A673 (cell line): ENCODE measurements at regions not wholly inside any gene's neighbourhood (a gene's known extent, or its start where the extent isn't known, plus 50 kb on each side); places are given as distances from the start of the nearest gene placed in this dataset.

ENCODE experiments used
- BruUV-seq: library from RNA; stranded (reverse); fragments of 400-500 nt; replicated peaks from 2 replicates; lab custom pipeline; 2021; lab: Mats Ljungman, UMichigan
- CTCF ChIA-PET: fragments of 300-600 bp; sonication (Branson Sonifier 250); formaldehyde crosslinking; loops from one replicate; lab custom pipeline; 2022; ENCODE audit warnings: antibody characterized with exemption; lab: Charles Lee
- POLR2A ChIA-PET: fragments of 300-600 bp; sonication (Branson Sonifier 250); formaldehyde crosslinking; loops from one replicate; lab custom pipeline; 2022; ENCODE audit warnings: antibody characterized with exemption; ENCODE audit not compliant: low non-redundant PET; lab: Charles Lee
- DNase-seq: peaks from one replicate; pipeline ENCODE4 v3.0.0-alpha.2; 2015; ENCODE audit warnings: low spot score
- H3K27ac ChIP-seq: fragments of 200-600 bp; sonication (generic); 2 replicates; pipeline ENCODE4 v1.5.1; 2016; ENCODE audit warnings: mixed run types, low read depth, mild to moderate bottlenecking, mixed read lengths, antibody characterized with exemption, low read length; ENCODE audit not compliant: poor library complexity, severe bottlenecking
- H3K27me3 ChIP-seq: fragments of 200-600 bp; sonication (generic); replicated peaks from 2 replicates; pipeline ENCODE4 v1.6.1; 2017; ENCODE audit warnings: mixed run types, low read depth, mild to moderate bottlenecking, mixed read lengths, antibody characterized with exemption, low read length; ENCODE audit not compliant: insufficient read depth, poor library complexity
- H3K36me3 ChIP-seq: fragments of 200-600 bp; sonication (generic); 2 replicates; pipeline ENCODE4 v1.6.1; 2016; ENCODE audit warnings: mixed run types, mild to moderate bottlenecking, mixed read lengths, antibody characterized with exemption, low read length; ENCODE audit not compliant: insufficient read depth, poor library complexity, severe bottlenecking
- H3K4me1 ChIP-seq: fragments of 200-600 bp; sonication (generic); 2 replicates; pipeline ENCODE4 v1.6.1; 2017; ENCODE audit warnings: mixed run types, mild to moderate bottlenecking, mixed read lengths, antibody characterized with exemption, low read length; ENCODE audit not compliant: insufficient read depth, poor library complexity, severe bottlenecking
- H3K4me3 ChIP-seq: fragments of 200-600 bp; sonication (generic); 2 replicates; pipeline ENCODE4 v1.5.1; 2016; ENCODE audit warnings: low read depth, mixed run types, mild to moderate bottlenecking, mixed read lengths, low read length; ENCODE audit not compliant: poor library complexity, severe bottlenecking
- H3K9me3 ChIP-seq: fragments of 200-600 bp; sonication (generic); 2 replicates; pipeline ENCODE4 v1.6.1; 2016; ENCODE audit warnings: mixed run types, low read depth, mild to moderate bottlenecking, mixed read lengths, antibody characterized with exemption, low read length; ENCODE audit not compliant: poor library complexity, severe bottlenecking
- EZH2 ChIP-seq: fragments of 200-600 bp; sonication (generic); IDR thresholded peaks from 2 replicates; pipeline ENCODE4 v1.6.1; 2017; ENCODE audit warnings: borderline replicate concordance, low read depth, mild to moderate bottlenecking, mixed read lengths, antibody characterized with exemption, low read length; ENCODE audit not compliant: poor library complexity, severe bottlenecking
- intact Hi-C: fragments of 100-400 bp; cut with micrococcal nuclease; formaldehyde crosslinking; loops from one replicate; pipeline ENCODE4 v1.10.0; 2022; ENCODE audit not compliant: unreplicated experiment
- TF ChIP-seq, protein P1 (sequence below): fragments of 300-800, 200-600 bp; sonication (generic); conservative IDR thresholded peaks from 2 replicates; pipeline ENCODE4 v1.5.1; 2017; ENCODE audit warnings: low read depth, mild to moderate bottlenecking, antibody characterized with exemption, low read length, moderate library complexity, mixed read lengths

DNA sequence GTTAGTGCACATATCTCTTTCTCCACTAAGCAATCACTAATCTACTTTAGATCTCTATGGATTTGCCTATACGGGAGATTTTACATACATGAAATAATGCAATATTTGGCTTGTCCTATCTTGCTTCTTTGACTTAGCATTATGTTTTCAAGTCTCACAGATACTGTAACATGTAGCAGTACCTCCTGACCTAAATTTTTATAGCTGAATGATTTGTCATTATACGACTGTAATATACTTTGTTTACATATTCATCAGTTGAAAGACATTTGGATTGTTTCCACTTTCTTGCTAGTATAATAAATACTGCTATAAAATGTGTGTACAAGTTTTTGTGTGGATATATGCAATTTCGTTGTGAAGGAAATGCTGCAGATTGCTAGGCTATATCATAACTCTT is 1520.8 kb upstream of the CDH6 start:
- no peaks in the 10 kb centered on the region for H3K36me3 ChIP-seq
- no peak overlapping the region for H3K4me3 ChIP-seq
- intact Hi-C loops = no loop called here
- DNase-seq = no peak
- no peaks in the 10 kb centered on the region for H3K27me3 ChIP-seq
- POLR2A ChIA-PET = no interaction called here
- no peaks in the 10 kb centered on the region for H3K9me3 ChIP-seq
- no TSS peak for BruUV-seq
- no peak for TF ChIP-seq EZH2
- TF ChIP-seq, protein P1, sequence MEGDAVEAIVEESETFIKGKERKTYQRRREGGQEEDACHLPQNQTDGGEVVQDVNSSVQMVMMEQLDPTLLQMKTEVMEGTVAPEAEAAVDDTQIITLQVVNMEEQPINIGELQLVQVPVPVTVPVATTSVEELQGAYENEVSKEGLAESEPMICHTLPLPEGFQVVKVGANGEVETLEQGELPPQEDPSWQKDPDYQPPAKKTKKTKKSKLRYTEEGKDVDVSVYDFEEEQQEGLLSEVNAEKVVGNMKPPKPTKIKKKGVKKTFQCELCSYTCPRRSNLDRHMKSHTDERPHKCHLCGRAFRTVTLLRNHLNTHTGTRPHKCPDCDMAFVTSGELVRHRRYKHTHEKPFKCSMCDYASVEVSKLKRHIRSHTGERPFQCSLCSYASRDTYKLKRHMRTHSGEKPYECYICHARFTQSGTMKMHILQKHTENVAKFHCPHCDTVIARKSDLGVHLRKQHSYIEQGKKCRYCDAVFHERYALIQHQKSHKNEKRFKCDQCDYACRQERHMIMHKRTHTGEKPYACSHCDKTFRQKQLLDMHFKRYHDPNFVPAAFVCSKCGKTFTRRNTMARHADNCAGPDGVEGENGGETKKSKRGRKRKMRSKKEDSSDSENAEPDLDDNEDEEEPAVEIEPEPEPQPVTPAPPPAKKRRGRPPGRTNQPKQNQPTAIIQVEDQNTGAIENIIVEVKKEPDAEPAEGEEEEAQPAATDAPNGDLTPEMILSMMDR = no peak
- CTCF ChIA-PET = no interaction called here
- H3K27ac ChIP-seq = no peak overlapping the region
- H3K4me1 ChIP-seq = no peaks in the 10 kb centered on the region

GRCh38 chr5:29662876-29663275 is 1530.6 kb upstream of the CDH6 start:
- Histone ChIP-seq H3K4me1 (no peaks in the 10 kb centered on the region), H3K27me3 (no peaks in the 10 kb centered on the region), H3K27ac (no peak overlapping the region), H3K36me3 (no peaks in the 10 kb centered on the region), H3K9me3 (no peaks in the 10 kb centered on the region), H3K4me3 (no peak overlapping the region)
- intact Hi-C loops = no loop called here
- TF ChIP-seq, protein P1 = no peak
- TF ChIP-seq EZH2 = no peak
- BruUV-seq = no TSS peak
- CTCF ChIA-PET = no interaction called here
- POLR2A ChIA-PET = no interaction called here
- no peak for DNase-seq

GRCh38 chr5:29654954-29655353 is 1538.5 kb upstream of the CDH6 start:
- CTCF ChIA-PET = no interaction called here
- Histone ChIP-seq H3K27ac (no peak overlapping the region), H3K27me3 (no peaks in the 10 kb centered on the region), H3K4me1 (no peaks in the 10 kb centered on the region), H3K9me3 (no peaks in the 10 kb centered on the region), H3K36me3 (no peaks in the 10 kb centered on the region), H3K4me3 (no peak overlapping the region)
- no TSS peak for BruUV-seq
- POLR2A ChIA-PET = no interaction called here
- TF ChIP-seq, protein P1 = no peak
- no peak for TF ChIP-seq EZH2
- intact Hi-C loops = no loop called here
- DNase-seq = no peak
